Keratinocyte (primary cell): ENCODE measurements at regions not wholly inside any gene's neighbourhood (a gene's known extent, or its start where the extent isn't known, plus 50 kb on each side); places are given as distances from the start of the nearest gene placed in this dataset.

Experiments
- EZH2 ChIP-seq: IDR thresholded peaks from one replicate; pipeline ENCODE4 v1.6.1; 2012; ENCODE audit warnings: inconsistent platforms, mild to moderate bottlenecking, low read length, moderate library complexity
- TF ChIP-seq, protein P1 (sequence below), 3 experiments: IDR thresholded peaks in 1 of 3; conservative IDR thresholded peaks in 1 of 3; optimal IDR thresholded peaks in 1 of 3; 2 replicates in 2 of 3; 3 replicates in 1 of 3; pipeline versions ENCODE3 to v1.5.1; 2011; ENCODE audit warnings: low read length in 3 of 3, mild to moderate bottlenecking in 3 of 3, moderate library complexity in 2 of 3, control low read depth in 1 of 3, inconsistent platforms in 1 of 3; ENCODE audit not compliant: insufficient read depth in 2 of 3; ENCODE audit errors: extremely low read depth in 1 of 3

DNA sequence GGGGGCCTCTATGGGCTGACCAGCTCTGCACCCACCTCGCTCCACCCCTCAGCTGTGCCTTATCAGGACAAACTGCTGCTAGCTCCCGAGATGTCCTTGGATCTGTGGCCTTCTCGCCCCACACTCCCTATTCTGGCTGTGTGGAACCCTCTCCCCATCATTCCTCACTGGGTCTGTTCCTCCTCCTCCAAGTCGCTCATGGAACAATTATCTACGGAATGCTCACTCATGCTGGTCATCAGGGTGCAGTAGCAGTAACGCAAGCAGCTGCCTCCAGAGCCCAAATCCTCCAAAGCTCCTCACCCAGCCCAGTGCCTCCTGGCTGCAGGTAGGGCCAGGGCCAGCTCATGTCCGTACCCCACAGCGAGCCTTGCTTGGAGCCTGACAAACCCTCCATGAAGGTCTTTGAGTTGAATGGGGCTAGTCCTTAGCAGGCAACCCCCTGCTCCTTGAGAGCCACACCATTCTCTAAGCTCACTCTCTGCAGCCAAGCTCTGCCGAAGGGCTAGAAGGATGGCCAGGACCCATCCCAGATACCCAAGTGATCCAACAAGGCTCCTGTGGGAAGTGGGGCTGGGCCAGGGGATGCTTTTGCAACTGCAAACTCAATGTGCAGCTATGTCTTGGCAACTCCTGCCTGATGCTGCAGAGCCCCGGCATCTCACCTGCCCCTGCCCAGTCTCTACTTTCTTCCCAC lies 977.8 kb downstream of the TBC1D22A start:
- TF ChIP-seq, protein P1, sequence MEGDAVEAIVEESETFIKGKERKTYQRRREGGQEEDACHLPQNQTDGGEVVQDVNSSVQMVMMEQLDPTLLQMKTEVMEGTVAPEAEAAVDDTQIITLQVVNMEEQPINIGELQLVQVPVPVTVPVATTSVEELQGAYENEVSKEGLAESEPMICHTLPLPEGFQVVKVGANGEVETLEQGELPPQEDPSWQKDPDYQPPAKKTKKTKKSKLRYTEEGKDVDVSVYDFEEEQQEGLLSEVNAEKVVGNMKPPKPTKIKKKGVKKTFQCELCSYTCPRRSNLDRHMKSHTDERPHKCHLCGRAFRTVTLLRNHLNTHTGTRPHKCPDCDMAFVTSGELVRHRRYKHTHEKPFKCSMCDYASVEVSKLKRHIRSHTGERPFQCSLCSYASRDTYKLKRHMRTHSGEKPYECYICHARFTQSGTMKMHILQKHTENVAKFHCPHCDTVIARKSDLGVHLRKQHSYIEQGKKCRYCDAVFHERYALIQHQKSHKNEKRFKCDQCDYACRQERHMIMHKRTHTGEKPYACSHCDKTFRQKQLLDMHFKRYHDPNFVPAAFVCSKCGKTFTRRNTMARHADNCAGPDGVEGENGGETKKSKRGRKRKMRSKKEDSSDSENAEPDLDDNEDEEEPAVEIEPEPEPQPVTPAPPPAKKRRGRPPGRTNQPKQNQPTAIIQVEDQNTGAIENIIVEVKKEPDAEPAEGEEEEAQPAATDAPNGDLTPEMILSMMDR (optimal IDR thresholded peaks at IDR 0.05 in 1 of 3, IDR thresholded peaks at IDR 0.05 in 1 of 3, conservative IDR thresholded peaks at IDR 0.05 in 1 of 3; ENCODE audit: extremely low read depth in 1 of 3, insufficient read depth in 2 of 3, low read length in 3 of 3), result no peak
- TF ChIP-seq EZH2, result no peak
